H9 (cell line): ENCODE measurements at regions not wholly inside any gene's neighbourhood (a gene's known extent, or its start where the extent isn't known, plus 50 kb on each side); places are given as distances from the start of the nearest gene placed in this dataset.

Experiments
- DNase-seq: peaks from one replicate; pipeline ENCODE4 v3.0.0-alpha.2; 2017
- H2AFZ ChIP-seq: one replicate; pipeline ENCODE4 v1.6.1; 2013; ENCODE audit warnings: mild to moderate bottlenecking, low read length, control low read depth, moderate library complexity
- H2AK5ac ChIP-seq: 2 replicates; pipeline ENCODE4 v1.6.1; 2013; ENCODE audit warnings: low read length, control low read depth, mixed read lengths; ENCODE audit not compliant: insufficient read length
- H2BK120ac ChIP-seq: one replicate; pipeline ENCODE4 v1.6.1; 2013; ENCODE audit warnings: low read depth, mild to moderate bottlenecking, low read length, control low read depth, inconsistent platforms; ENCODE audit not compliant: poor library complexity, severe bottlenecking
- H2BK12ac ChIP-seq: 2 replicates; pipeline ENCODE4 v1.6.1; 2013; ENCODE audit warnings: low read length, control low read depth, mixed read lengths, low read depth; ENCODE audit not compliant: insufficient read length
- H2BK15ac ChIP-seq: 2 replicates; pipeline ENCODE4 v1.6.1; 2013; ENCODE audit warnings: low read depth, low read length, control low read depth
- H2BK20ac ChIP-seq: one replicate; pipeline ENCODE4 v1.6.1; 2013; ENCODE audit warnings: low read depth, mild to moderate bottlenecking, low read length, control low read depth, inconsistent platforms; ENCODE audit not compliant: poor library complexity, severe bottlenecking
- H2BK5ac ChIP-seq: 2 replicates; pipeline ENCODE4 v1.6.1; 2013; ENCODE audit warnings: low read length, control low read depth, mixed read lengths; ENCODE audit not compliant: insufficient read length
- H3K14ac ChIP-seq: 2 replicates; pipeline ENCODE4 v1.6.1; 2013; ENCODE audit warnings: low read length, control low read depth; ENCODE audit not compliant: insufficient read depth
- H3K18ac ChIP-seq: 2 replicates; pipeline ENCODE4 v1.6.1; 2013; ENCODE audit warnings: low read depth, mild to moderate bottlenecking, mixed read lengths, low read length, control low read depth; ENCODE audit not compliant: insufficient read length
- H3K23ac ChIP-seq: 2 replicates; pipeline ENCODE4 v1.6.1; 2013; ENCODE audit warnings: low read length, control low read depth, mixed read lengths, low read depth; ENCODE audit not compliant: insufficient read length
- H3K23me2 ChIP-seq: 2 replicates; pipeline ENCODE4 v1.6.1; 2013; ENCODE audit warnings: low read depth, mild to moderate bottlenecking, mixed read lengths, low read length, control low read depth; ENCODE audit not compliant: insufficient read length, poor library complexity, severe bottlenecking
- H3K27ac ChIP-seq: 2 replicates; pipeline ENCODE4 v1.5.1; 2013; ENCODE audit warnings: low read length, control low read depth, mixed read lengths, low read depth; ENCODE audit not compliant: insufficient read length
- H3K27me3 ChIP-seq: 2 replicates; pipeline ENCODE4 v1.6.1; 2013; ENCODE audit warnings: low read length, control low read depth, inconsistent platforms; ENCODE audit not compliant: insufficient read depth
- H3K4ac ChIP-seq: 2 replicates; pipeline ENCODE4 v1.6.1; 2013; ENCODE audit warnings: low read depth, mild to moderate bottlenecking, control low read depth, inconsistent platforms, low read length, moderate library complexity
- H3K4me1 ChIP-seq: 2 replicates; pipeline ENCODE4 v1.6.1; 2013; ENCODE audit warnings: low read length, control low read depth, inconsistent platforms; ENCODE audit not compliant: insufficient read depth
- H3K4me2 ChIP-seq: 2 replicates; pipeline ENCODE4 v1.6.1; 2013; ENCODE audit warnings: low read length, control low read depth, mixed read lengths; ENCODE audit not compliant: insufficient read length, insufficient read depth
- H3K56ac ChIP-seq: 2 replicates; pipeline ENCODE4 v1.6.1; 2013; ENCODE audit warnings: low read depth, mild to moderate bottlenecking, mixed read lengths, low read length, control low read depth; ENCODE audit not compliant: insufficient read length
- H3K79me1 ChIP-seq: 2 replicates; pipeline ENCODE4 v1.6.1; 2013; ENCODE audit warnings: low read depth, mild to moderate bottlenecking, moderate library complexity, low read length, control low read depth, inconsistent platforms; ENCODE audit not compliant: insufficient read depth, poor library complexity, severe bottlenecking
- H3K79me2 ChIP-seq: 2 replicates; pipeline ENCODE4 v1.6.1; 2013; ENCODE audit warnings: low read length, control low read depth, inconsistent platforms; ENCODE audit not compliant: insufficient read depth
- H3K9ac ChIP-seq: 2 replicates; pipeline ENCODE4 v1.6.1; 2013; ENCODE audit warnings: low read length, control low read depth, mixed read lengths; ENCODE audit not compliant: insufficient read length; ENCODE audit errors: extremely low read depth
- H3K9me3 ChIP-seq: one replicate; pipeline ENCODE4 v1.6.1; 2013; ENCODE audit warnings: low read depth, low read length, inconsistent platforms; ENCODE audit not compliant: control insufficient read depth
- H3T11ph ChIP-seq: one replicate; pipeline ENCODE4 v1.6.1; 2013; ENCODE audit warnings: mild to moderate bottlenecking, low read length, control low read depth, inconsistent platforms
- H4K20me1 ChIP-seq: one replicate; pipeline ENCODE4 v1.6.1; 2013; ENCODE audit not compliant: control insufficient read depth, insufficient read length, insufficient read depth
- H4K5ac ChIP-seq: 2 replicates; pipeline ENCODE4 v1.6.1; 2013; ENCODE audit warnings: low read depth, mild to moderate bottlenecking, mixed read lengths, low read length, control low read depth; ENCODE audit not compliant: insufficient read length
- H4K8ac ChIP-seq: replicated peaks from 2 replicates; pipeline ENCODE4 v1.6.1; 2013; ENCODE audit warnings: low read length, control low read depth, mixed read lengths, low read depth; ENCODE audit not compliant: insufficient read length
- H4K91ac ChIP-seq: 2 replicates; pipeline ENCODE4 v1.6.1; 2013; ENCODE audit warnings: low read depth, mild to moderate bottlenecking, moderate library complexity, mixed read lengths, low read length, control low read depth; ENCODE audit not compliant: insufficient read length
- H3K27ac Mint-ChIP-seq, 3 experiments: 2 replicates in 2 of 3; 3 replicates in 1 of 3; pipeline ENCODE4 v1.8.0; 2020 to 2021; ENCODE audit warnings: mixed read lengths in 3 of 3, mild to moderate bottlenecking in 1 of 3, moderate library complexity in 1 of 3
- H3K27me3 Mint-ChIP-seq: 2 replicates; pipeline ENCODE4 v1.8.0; 2021; ENCODE audit warnings: low read depth, mild to moderate bottlenecking, moderate library complexity, mixed read lengths
- H3K36me3 Mint-ChIP-seq, 3 experiments: 2 replicates in 2 of 3; 3 replicates in 1 of 3; pipeline ENCODE4 v1.8.0; 2020 to 2021; ENCODE audit warnings: low read depth in 3 of 3, mixed read lengths in 3 of 3; ENCODE audit not compliant: insufficient read depth in 1 of 3
- H3K4me1 Mint-ChIP-seq, 2 experiments: 2 replicates each; pipeline ENCODE4 v1.8.0; 2020; ENCODE audit warnings: mixed read lengths in 2 of 2
- H3K4me3 Mint-ChIP-seq, 2 experiments: 2 replicates in 1 of 2; 3 replicates in 1 of 2; pipeline ENCODE4 v1.8.0; 2020 to 2021; ENCODE audit warnings: mild to moderate bottlenecking in 2 of 2, mixed read lengths in 2 of 2, moderate library complexity in 1 of 2
- H3K9me3 Mint-ChIP-seq, 2 experiments: 2 replicates in 1 of 2; 3 replicates in 1 of 2; pipeline ENCODE4 v1.8.0; 2020; ENCODE audit warnings: mild to moderate bottlenecking in 2 of 2, mixed read lengths in 2 of 2, moderate library complexity in 1 of 2
- CTCF ChIP-seq: fragments of 200-600 bp; sonication (generic); conservative IDR thresholded peaks from 3 replicates; pipeline ENCODE4 v1.8.0; 2021; ENCODE audit warnings: antibody characterized with exemption, mild to moderate bottlenecking

- Mint-ChIP-seq H3K27ac (no peak overlapping the region), H3K9me3 (no peaks in the 10 kb centered on the region), H3K36me3 (no peaks in the 10 kb centered on the region), H3K27me3 (no peaks in the 10 kb centered on the region), H3K4me1 (peaks cover 4 to 11% of the 10 kb centered on the region in 2 experiments), H3K4me3 (no peak overlapping the region)
- Histone ChIP-seq H3K14ac (no peak overlapping the region), H3K4ac (no peak overlapping the region), H2BK5ac (no peak overlapping the region), H3T11ph (no peak overlapping the region), H4K8ac (no peak overlapping the region), H3K9me3 (no peaks in the 10 kb centered on the region), H4K91ac (no peak overlapping the region), H4K5ac (no peak overlapping the region), H3K18ac (no peak overlapping the region), H2AFZ (no peak overlapping the region), H3K56ac (no peak overlapping the region), H3K4me2 (no peak overlapping the region), H3K79me1 (no peaks in the 10 kb centered on the region), H3K23me2 (no peaks in the 10 kb centered on the region), H3K4me1 (peaks cover 3% of the 10 kb centered on the region; the same call in 1 of the 2 replicates), H2BK12ac (no peak overlapping the region), H2BK15ac (no peak overlapping the region), H3K79me2 (no peaks in the 10 kb centered on the region), H4K20me1 (no peaks in the 10 kb centered on the region), H2BK120ac (no peak overlapping the region), H3K9ac (no peak overlapping the region), H3K23ac (no peak overlapping the region), H3K27me3 (no peaks in the 10 kb centered on the region), H2AK5ac (no peak overlapping the region), H3K27ac (no peak overlapping the region), H2BK20ac (no peak overlapping the region)
- no peak for DNase-seq
- no peak for TF ChIP-seq CTCF
These were observed 1229.4 kb upstream of the FAM98A start for GRCh38 chr2:34828481-34828880.
